GM12891 (cell line): ENCODE measurements at regions not wholly inside any gene's neighbourhood (a gene's known extent, or its start where the extent isn't known, plus 50 kb on each side); places are given as distances from the start of the nearest gene placed in this dataset.

ENCODE experiments used
- PAX5 ChIP-seq: IDR thresholded peaks from 2 replicates; pipeline ENCODE4 v1.6.1; 2011; ENCODE audit warnings: low read length, moderate library complexity, mild to moderate bottlenecking; ENCODE audit not compliant: insufficient read depth, severe bottlenecking
- POLR2A ChIP-seq: IDR thresholded peaks from 2 replicates; pipeline ENCODE4 v1.6.1; 2011; ENCODE audit warnings: low read depth, low read length, control low read depth
- POLR2AphosphoS5 ChIP-seq: IDR thresholded peaks from 2 replicates; pipeline ENCODE4 v1.6.1; 2011; ENCODE audit warnings: low read depth, low read length, control low read depth
- SPI1 ChIP-seq: IDR thresholded peaks from 2 replicates; pipeline ENCODE4 v1.6.1; 2011; ENCODE audit warnings: low read depth, low read length, control low read depth
- TAF1 ChIP-seq: IDR thresholded peaks from 2 replicates; pipeline ENCODE4 v1.6.1; 2011; ENCODE audit warnings: low read depth, low read length, control low read depth

DNA sequence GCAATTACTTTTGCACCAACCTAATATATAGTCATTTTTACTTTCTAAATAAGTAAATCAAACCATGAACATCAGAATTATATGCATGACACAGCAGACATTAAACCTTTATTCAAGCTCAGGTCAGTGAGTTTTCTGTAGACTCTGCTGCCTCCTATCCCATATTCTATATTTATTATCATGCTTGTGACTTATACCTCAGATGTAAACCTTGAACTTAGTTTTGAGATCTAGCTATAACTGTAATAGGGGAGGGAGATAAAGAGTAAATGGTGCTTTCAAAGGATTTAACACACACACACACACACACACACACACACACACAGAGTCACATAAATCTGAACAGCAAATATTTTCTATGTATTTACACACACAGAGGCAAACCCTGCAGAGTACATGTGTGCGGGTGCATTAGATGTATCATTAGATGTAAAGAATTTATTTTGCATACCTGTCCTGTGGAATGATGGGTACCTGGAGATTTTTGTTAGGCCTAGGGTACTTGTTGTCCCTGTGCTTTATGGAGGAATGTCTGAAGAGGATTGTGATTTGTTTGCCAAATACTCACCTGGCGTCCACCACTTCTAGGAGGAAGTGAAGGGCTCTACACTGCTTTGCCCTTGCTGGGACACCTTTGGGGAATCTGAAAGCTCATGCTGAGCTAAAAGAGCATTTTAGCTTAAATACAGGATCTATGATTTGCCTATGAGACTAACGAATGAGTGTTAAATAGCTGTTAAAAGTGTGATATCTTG, 521.9 kb downstream of the KLF5 start:
- TF ChIP-seq POLR2A (no peak), POLR2AphosphoS5 (no peak), TAF1 (no peak), SPI1 (no peak), PAX5 (no peak)
